Coronary artery (tissue), 2 donors: ENCODE measurements at regions not wholly inside any gene's neighbourhood (a gene's known extent, or its start where the extent isn't known, plus 50 kb on each side); places are given as distances from the start of the nearest gene placed in this dataset.

Experiments
- DNase-seq: peaks from one replicate; pipeline ENCODE4 v3.0.0-alpha.2; 2017; ENCODE audit warnings: low spot score
- H3K27ac ChIP-seq, 2 donors: fragments of 200-600 bp; sonication (generic); one replicate each; pipeline ENCODE4 v1.5.1; 2016 to 2019
- H3K4me3 ChIP-seq: fragments of 200-600 bp; sonication (generic); 2 replicates; pipeline ENCODE4 v1.5.1; 2016; ENCODE audit warnings: mild to moderate bottlenecking, moderate library complexity
- TF ChIP-seq, protein P1 (sequence below): fragments of 200-600 bp; sonication (generic); IDR thresholded peaks from one replicate; pipeline ENCODE4 v1.5.1; 2019; ENCODE audit warnings: antibody characterized with exemption

GRCh38 chr14:58765418-58765831, 127.7 kb downstream of the DACT1 start:
- H3K4me3 ChIP-seq = no peak overlapping the region
- DNase-seq = no peak
- no peak overlapping the region for H3K27ac ChIP-seq
- TF ChIP-seq, protein P1, sequence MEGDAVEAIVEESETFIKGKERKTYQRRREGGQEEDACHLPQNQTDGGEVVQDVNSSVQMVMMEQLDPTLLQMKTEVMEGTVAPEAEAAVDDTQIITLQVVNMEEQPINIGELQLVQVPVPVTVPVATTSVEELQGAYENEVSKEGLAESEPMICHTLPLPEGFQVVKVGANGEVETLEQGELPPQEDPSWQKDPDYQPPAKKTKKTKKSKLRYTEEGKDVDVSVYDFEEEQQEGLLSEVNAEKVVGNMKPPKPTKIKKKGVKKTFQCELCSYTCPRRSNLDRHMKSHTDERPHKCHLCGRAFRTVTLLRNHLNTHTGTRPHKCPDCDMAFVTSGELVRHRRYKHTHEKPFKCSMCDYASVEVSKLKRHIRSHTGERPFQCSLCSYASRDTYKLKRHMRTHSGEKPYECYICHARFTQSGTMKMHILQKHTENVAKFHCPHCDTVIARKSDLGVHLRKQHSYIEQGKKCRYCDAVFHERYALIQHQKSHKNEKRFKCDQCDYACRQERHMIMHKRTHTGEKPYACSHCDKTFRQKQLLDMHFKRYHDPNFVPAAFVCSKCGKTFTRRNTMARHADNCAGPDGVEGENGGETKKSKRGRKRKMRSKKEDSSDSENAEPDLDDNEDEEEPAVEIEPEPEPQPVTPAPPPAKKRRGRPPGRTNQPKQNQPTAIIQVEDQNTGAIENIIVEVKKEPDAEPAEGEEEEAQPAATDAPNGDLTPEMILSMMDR = no peak

GRCh38 chr14:58765843-58766242, 128.1 kb downstream of the DACT1 start:
- H3K27ac ChIP-seq = no peak overlapping the region

GRCh38 chr14:58769011-58769643, 131.4 kb downstream of the DACT1 start:
- Histone ChIP-seq H3K4me3 (no peak overlapping the region), H3K27ac (no peak overlapping the region)
- TF ChIP-seq, protein P1 = no peak
- no peak for DNase-seq

More at GRCh38 chr14:58765843-58766242, 128.1 kb downstream of the DACT1 start:
- TF ChIP-seq, protein P1 = no peak
- no peak for DNase-seq
- H3K4me3 ChIP-seq = no peak overlapping the region

GRCh38 chr14:58769771-58770170, 132.0 kb downstream of the DACT1 start:
- TF ChIP-seq, protein P1 = no peak
- no peak overlapping the region for H3K4me3 ChIP-seq
- no peak overlapping the region for H3K27ac ChIP-seq
- no peak for DNase-seq

DNA sequence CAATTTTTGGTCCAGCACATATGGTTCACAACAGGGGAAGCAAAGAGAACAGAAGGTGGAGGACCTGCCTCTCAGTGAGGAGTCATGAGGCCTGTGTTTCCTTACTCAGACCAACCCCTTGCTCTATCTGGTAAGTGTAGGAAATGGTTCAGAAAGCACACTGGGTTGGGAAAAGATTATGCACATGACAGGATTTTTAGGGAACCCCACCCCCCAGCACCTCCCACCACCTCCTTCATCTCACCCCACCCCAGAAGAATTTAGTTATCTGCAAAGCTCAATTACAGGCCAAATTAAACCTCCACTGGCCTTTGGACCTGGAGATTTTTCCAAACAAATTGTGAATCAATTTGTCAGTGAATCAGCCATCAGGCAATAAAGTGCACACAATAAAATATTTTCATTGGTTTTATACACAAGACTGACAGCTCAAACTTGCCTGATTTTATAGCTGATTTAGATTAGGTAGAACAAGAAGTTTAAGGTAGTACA, 132.8 kb downstream of the DACT1 start:
- TF ChIP-seq, protein P1 = no peak

DNA sequence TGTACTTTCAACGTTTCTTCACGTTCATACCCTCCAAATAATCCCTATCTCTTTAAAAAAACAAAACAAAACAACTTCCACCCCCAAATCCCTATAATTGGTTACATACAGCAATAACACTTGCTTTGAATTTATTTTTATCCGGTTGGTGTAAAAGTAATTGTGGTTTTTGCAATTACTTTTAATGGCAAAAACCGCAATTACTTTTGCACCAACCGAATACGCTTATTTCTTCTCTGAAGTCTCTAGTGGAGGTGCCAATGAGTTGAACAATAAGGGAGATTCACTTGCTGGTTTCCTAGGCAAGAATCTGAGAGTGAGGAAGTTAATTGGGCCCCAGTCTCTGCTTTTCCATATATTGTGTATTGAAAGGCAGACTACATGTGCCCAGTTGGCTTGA, 133.3 kb downstream of the DACT1 start:
- no peak overlapping the region for H3K27ac ChIP-seq
- H3K4me3 ChIP-seq = no peak overlapping the region
- TF ChIP-seq, protein P1 = no peak
- no peak for DNase-seq

More for the DNA sequence above, 132.8 kb downstream of the DACT1 start:
- Histone ChIP-seq H3K27ac (no peak overlapping the region), H3K4me3 (no peak overlapping the region)
- DNase-seq = no peak

GRCh38 chr14:58772116-58772515, 134.4 kb downstream of the DACT1 start:
- no peak overlapping the region for H3K27ac ChIP-seq
- no peak for DNase-seq
- TF ChIP-seq, protein P1 = no peak
- no peak overlapping the region for H3K4me3 ChIP-seq
